Middle frontal gyrus (tissue), 1 donor: ENCODE measurements at regions not wholly inside any gene's neighbourhood (a gene's known extent, or its start where the extent isn't known, plus 50 kb on each side); places are given as distances from the start of the nearest gene placed in this dataset.

ENCODE experiments used
- DNase-seq: peaks from one replicate; pipeline ENCODE4 v3.0.0-alpha.2; 2015; ENCODE audit warnings: low spot score; ENCODE audit errors: extremely low spot score

DNA sequence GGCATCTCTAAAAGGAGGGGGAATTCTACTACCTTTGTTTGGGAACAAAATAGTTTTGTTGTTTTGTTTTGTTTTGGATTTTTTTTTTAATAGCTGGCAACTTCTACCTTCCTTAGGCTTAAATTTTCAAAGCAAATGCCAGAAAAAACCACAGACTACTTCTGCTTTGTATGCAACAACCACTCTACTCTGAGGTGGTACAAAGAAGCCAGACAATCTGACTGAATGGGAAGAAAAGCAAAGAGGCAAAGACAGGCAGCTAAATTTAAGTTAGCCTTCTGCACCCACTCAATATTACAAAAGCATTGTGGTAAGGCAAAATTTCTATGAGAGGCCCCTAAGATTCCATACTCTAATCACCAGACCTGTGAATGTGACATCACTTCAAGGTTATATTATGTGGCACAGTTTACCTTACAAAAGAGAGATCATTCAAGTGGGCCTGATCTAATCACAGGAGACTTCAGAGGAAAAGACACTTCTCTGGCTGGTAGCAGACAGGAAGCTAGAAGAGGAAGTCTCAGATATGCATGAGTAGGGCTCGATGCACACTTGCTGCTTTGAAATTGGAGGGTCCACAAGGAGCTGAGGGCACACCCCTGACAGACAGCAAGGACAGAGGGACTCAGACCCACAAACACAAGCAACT is 566.6 kb downstream of the RPS29 start:
- no peak for DNase-seq

DNA sequence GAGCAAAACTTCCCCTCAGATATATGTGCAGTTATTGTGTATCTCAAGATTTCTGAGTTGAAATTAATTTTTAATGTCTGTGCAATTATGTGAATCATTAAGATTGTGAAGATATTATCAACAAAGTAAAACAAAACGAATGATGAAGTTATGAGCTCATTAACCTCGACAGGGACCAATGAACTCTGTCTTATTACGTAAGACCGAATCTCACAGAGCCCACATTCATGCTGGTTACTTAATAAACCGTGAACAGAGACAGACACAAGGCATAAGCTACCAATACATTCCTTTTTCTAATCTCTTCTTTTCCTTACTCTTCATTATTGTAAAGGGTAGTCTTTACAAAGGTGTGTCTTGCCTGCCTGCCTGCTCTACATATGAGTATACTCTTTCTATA is 568.7 kb downstream of the RPS29 start:
- no peak for DNase-seq

DNA sequence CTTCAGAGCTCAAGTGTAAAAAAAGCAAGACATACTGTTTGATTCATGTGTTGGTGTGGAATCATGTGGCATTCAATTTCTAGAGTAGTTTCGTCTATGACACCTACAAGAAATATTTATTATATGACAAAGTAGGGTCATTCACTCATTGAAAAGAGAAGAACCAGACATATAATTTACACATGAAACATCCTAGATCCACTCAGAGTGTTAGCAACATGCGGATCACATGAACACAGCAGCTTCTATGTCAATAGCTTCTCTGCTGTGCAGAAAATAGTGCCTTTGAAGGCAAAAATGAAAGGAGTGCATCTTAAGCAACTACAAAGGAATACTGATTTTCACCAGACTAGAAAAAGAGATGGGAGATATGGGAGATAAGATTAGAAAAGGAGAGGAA is 569.8 kb downstream of the RPS29 start:
- no peak for DNase-seq

DNA sequence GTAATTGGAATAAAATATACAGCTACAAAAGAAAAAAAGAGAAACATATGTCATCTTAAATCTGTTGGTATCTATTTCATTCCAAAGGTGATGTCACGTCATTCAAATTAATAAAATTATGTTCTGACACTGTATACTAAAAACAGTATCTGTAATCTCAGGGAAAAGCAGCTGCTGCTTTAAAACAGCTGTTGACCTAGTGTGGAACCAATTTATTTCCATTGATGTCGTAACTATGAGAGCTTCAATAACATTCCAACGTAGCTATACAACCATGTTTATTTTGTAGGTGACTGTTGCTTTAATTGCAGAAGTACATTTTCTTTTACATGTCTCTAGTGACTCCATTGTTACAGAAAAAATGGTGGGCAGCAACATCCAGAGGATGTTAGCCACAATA is 571.7 kb downstream of the RPS29 start:
- DNase-seq, result no peak

DNA sequence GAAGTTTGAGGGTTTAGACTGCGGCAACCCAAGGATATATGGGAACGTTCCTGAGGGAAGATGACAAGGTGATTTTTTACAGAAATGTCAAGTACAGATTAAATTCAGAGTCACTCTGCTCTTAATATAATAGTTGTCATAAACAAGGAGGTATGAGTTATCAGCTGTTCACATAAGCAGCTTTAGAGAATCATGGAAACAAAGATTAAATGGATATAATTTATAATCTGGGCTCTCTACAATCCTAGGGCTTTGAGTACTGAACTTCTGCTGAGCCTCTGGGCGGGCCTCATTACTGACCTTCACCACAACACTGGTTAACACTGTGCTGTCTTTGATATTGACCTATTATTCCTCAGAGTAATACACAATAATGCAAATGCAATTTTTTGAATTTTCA is 577.8 kb downstream of the RPS29 start:
- no peak for DNase-seq

DNA sequence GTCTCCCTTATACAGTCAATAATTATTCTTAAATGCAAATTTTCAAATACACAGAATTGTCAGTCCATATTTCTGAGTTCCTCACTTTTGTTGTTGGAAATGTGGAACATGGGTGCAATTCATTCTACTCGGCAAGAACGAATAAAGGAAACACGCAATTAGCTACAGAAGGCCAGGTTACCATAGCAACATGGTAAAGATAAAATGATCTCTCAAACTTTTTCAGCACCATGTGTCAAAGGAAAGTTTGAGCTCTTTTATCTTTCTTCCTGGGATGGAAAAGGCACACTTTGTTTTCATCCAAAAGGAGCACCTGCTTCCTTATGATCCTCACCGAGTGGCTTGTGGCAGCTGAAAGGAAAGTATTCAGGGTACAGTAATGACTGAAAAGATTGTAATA is 595.0 kb downstream of the RPS29 start:
- no peak for DNase-seq

GRCh38 chr14:48983351-48983888 is 602.8 kb downstream of the RPS29 start:
- no peak for DNase-seq

DNA sequence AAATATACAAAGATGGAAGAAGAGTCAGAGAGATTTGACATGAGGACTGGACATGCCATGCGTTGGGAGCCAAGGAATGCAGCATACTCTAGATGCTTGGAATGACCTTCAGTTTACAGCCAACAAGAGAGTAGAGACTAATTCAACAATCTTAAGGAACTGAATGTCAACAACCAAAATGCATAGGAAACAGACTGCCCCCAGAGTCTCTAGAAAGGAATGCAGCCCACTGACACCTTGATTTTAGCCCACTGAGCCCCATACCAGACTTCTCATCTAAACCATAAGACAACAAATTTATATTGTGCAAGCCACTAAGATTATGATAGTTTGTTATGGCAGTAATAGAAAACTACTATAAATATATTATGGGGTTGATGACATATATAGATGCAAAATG is 611.2 kb downstream of the RPS29 start:
- DNase-seq, result no peak

- no peak for DNase-seq
Measured at GRCh38 chr14:48973151-48973550, 613.0 kb downstream of the RPS29 start.

DNA sequence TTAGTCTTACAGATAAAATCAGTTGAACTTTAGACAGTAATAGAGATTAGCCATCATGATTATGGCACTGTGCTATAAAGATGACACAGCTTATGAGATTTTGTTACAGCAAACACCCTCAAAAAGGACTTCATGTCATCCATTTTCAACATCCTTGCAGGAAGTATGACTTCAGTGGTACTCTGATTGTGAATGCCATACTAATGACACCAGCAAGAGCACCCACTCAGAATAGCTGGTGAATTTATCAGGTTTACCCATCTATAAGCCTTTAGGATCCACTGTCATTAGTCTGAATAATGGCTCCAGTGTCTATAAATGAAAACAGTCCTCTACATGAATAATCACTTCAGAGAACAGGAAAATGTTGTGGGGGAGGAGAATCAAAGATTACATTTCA is 615.2 kb downstream of the RPS29 start:
- DNase-seq, result no peak

DNA sequence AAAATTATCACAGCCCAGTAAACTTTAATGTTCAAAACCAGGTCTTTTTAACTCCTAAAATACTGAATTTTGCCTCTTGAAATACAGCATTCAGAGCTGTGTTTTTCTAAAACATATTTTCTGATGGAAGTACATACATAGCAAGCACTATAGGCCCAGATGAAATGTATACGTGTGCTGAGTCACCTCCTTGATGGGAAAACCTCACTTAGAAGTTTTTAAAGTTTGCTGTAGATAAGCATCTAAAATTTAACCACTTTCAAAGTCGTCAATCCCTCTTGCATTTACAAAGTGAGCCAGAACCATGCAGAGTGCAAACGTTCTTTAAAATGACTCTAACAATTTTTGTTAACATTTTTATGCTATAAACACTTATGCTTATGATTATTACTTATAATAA is 618.8 kb downstream of the RPS29 start:
- DNase-seq, result no peak

- no peak for DNase-seq
Measured at GRCh38 chr14:48963231-48963790, 622.9 kb downstream of the RPS29 start.

DNA sequence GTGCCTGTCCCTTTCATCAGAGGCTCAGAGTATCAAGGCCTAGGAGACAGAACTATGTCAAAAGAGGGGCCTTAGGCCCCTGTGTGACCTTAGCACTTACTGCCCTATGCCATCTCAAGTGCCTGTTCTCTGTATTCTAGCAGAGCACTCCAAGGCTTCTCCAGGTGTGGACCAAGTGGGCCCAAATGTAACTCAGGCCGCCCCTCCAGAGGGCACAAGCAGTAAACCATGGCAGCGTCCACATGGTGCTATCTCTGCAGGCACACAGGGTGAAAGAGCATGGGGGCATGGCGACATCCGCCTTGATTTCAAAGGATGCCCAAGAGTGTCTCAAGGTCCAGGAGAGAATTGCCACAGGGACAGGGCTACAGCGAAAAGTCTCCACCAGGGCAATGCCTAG is 628.7 kb downstream of the RPS29 start:
- DNase-seq, result no peak

DNA sequence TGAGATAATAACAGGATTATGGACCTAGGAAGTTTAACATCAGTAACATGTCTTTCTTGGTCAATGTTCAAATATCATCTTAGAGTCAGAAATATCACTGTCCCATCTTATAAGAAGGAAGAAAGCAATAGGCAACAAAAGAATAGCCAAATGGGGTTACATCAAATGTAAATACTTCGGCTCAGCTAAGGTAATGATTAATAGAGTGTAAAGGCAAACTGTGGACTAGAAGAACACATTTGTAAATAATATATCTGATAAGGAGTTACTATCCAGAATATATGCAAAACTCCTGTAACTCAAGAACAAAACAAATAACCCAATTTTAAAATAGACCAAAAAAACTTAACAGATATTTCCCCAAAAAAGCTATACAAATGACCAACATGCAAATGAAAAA is 630.3 kb downstream of the RPS29 start:
- no peak for DNase-seq

DNA sequence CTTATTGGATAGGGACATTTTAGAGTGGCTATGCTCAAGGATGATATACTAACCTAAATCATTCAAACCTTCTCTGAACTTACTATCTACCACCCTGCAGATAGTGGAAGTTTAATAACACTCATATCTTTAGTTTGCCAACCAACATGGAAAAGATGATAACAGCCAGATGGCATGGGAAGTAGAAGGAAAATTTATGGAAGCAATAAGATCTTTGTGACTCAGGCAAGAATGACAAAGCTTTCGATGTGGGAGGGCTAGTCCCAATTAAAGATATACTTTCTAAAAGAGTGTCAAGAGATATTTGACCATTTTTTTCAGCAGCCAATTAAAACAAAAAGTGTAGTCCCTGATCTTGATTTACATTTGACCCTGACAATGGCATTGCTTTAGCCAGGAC is 631.7 kb downstream of the RPS29 start:
- no peak for DNase-seq

- no peak for DNase-seq
Measured at GRCh38 chr14:48944809-48945208, 641.4 kb downstream of the RPS29 start.

- peak; percentile 46 for DNase-seq
Measured at GRCh38 chr14:48943913-48944312, 642.3 kb downstream of the RPS29 start.

DNA sequence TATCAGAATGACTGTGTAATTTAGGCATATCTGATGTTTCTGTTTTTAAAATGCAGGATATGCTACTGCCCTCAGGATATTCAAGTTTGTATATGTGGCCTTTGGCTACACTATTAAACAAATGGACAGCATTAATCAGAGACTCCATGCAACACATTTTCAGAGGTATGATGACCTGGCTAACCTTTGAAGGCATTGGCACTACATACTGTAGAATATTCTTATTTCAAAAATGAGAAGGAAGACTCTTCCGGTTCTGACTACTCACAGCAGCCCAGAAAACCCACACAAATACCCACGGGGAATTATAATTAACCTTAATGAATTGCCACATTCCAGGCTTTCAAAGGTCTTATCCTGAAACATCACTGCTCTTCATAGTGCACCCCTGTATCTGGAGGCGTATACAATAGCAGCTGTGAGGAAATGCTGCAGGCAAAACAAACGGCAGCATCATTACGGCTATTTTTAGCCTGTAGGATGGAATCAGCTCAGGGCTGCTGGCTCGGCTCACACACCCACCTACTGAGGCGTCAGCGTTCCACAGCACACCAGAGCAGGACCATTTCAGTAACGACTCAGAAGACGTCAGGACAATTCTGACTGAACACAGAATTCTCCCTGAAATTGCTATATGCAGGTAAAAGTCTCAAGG is 648.5 kb downstream of the RPS29 start:
- no peak for DNase-seq

GRCh38 chr14:48936849-48937248 is 649.3 kb downstream of the RPS29 start:
- DNase-seq, result no peak

GRCh38 chr14:48936362-48936761 is 649.8 kb downstream of the RPS29 start:
- peak; percentile 55 for DNase-seq

DNA sequence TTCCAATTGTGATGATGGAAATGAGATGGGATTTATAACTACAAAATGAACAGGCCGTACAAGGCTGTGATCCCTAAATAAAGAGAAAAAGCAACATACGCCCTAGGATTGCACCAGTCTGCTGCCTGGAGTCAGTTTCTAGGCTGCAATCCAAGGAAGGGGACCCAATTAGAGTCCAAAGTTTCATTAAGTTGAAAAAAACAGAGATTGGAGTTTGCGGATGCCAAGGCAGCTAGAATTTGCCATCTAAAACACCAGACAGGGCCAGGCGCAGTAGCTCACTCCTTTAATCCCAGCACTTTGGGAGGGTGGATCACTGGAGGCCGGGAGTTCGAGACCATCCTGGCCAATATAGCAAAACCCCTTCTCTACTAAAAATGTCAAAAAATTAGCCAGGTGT is 661.0 kb downstream of the RPS29 start:
- no peak for DNase-seq

GRCh38 chr14:48914921-48915320 is 671.3 kb downstream of the RPS29 start:
- no peak for DNase-seq

DNA sequence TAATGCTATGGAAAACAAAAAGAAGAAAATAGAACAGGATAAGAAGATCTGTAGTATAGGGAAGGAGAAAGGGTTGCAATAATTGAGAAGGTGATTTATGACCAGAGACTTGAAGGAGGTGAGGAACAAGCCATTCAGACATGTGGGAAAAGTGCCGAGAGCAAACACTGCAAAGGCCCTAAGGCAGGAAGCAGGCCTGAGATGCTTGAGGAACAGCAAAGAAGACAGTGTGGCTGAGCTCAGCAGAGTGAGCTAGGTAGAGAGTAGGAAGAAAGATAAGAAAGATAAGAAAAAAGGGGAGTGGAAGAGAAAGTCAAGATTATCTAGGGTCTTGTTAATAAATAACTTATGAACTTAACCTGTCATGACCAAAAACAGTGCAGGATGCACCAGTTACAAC is 671.8 kb downstream of the RPS29 start:
- DNase-seq, result no peak
